Astrocyte of the cerebellum (primary cell): ENCODE measurements at regions not wholly inside any gene's neighbourhood (a gene's known extent, or its start where the extent isn't known, plus 50 kb on each side); places are given as distances from the start of the nearest gene placed in this dataset.

Experiments
- DNase-seq: peaks from one replicate; pipeline ENCODE4 v3.0.0-alpha.2; 2011; ENCODE audit warnings: low read depth
- H3K4me3 ChIP-seq: 2 replicates; pipeline ENCODE4 v1.5.1; 2011; ENCODE audit warnings: mild to moderate bottlenecking, low read depth, low read length, moderate library complexity
- in situ Hi-C: cut with HindIII; loops from 2 replicates; pipeline ENCODE4 v1.10.0; 2017; ENCODE audit warnings: low sequenced_read_pairs
- TF ChIP-seq, protein P1 (sequence below): IDR thresholded peaks from 2 replicates; pipeline ENCODE4 v1.5.1; 2012; ENCODE audit warnings: low read length, low read depth, moderate library complexity, mild to moderate bottlenecking; ENCODE audit errors: missing control alignments

DNA sequence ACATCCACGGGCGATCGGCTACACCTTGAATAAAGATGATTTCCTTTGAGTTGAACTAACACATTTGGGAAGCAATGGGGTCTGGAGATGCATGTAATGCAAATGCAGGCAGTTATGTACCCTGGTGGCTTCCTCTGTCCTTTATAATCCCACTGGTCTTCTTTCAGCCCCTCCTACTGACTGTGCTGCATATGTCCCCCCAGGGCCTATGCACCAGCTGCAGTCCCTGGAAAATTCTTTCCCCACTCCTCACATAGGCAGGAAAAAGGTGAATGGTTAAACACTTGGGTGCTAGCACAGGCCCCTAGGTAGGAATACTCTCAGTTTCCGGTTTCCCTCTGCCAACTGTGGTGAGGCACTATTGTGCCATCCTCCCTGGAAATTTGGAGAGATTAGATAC lies 294.8 kb upstream of the SOX5 start:
- no peak for DNase-seq
- no peak overlapping the region for H3K4me3 ChIP-seq
- in situ Hi-C loops = no loop called here
- TF ChIP-seq, protein P1, sequence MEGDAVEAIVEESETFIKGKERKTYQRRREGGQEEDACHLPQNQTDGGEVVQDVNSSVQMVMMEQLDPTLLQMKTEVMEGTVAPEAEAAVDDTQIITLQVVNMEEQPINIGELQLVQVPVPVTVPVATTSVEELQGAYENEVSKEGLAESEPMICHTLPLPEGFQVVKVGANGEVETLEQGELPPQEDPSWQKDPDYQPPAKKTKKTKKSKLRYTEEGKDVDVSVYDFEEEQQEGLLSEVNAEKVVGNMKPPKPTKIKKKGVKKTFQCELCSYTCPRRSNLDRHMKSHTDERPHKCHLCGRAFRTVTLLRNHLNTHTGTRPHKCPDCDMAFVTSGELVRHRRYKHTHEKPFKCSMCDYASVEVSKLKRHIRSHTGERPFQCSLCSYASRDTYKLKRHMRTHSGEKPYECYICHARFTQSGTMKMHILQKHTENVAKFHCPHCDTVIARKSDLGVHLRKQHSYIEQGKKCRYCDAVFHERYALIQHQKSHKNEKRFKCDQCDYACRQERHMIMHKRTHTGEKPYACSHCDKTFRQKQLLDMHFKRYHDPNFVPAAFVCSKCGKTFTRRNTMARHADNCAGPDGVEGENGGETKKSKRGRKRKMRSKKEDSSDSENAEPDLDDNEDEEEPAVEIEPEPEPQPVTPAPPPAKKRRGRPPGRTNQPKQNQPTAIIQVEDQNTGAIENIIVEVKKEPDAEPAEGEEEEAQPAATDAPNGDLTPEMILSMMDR = no peak

GRCh38 chr12:24240707-24241106 lies 291.2 kb upstream of the SOX5 start:
- TF ChIP-seq, protein P1 = no peak
- in situ Hi-C loops = no loop called here
- DNase-seq = no peak
- no peak overlapping the region for H3K4me3 ChIP-seq

GRCh38 chr12:24233519-24234246 lies 284.2 kb upstream of the SOX5 start:
- DNase-seq = no peak
- no peak overlapping the region for H3K4me3 ChIP-seq
- in situ Hi-C loops = no loop called here
- TF ChIP-seq, protein P1 = no peak

- TF ChIP-seq, protein P1 = no peak
- H3K4me3 ChIP-seq = no peak overlapping the region
- DNase-seq = no peak
- in situ Hi-C loops = no loop called here
Measured at GRCh38 chr12:24232531-24232930, 283.1 kb upstream of the SOX5 start.

GRCh38 chr12:24231298-24231697 lies 281.8 kb upstream of the SOX5 start:
- DNase-seq = no peak
- TF ChIP-seq, protein P1 = no peak
- in situ Hi-C loops = no loop called here
- H3K4me3 ChIP-seq = no peak overlapping the region

DNA sequence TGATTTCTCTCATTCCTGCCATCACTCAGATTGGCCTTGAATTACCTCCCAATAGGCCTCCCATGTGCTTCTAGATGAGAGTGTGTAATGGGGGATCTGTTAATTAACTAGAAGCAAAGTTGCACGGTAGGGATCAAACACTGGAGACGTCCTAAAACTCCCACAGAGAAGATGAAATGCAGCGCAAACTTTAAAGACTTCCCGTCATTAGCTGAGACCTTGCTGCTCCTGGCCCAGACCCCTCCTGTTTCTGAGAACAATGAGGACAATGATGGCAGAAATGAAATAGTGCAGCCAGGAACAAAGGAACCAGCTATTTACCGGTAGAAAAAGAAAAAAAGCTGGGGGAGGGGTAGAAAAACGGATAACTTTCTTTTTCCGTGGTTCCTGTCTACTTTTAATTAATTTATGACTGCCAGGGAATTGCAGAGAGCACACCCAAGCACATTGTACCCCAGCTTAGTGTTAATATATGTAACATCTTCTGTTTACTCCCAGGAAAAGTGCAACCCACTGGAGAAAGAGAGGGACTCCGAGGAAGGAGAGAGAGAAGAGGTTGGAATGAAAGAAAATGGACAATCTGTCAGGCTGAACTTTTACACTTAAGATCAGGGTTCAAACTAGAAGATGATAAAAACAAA lies 280.7 kb upstream of the SOX5 start:
- in situ Hi-C loops = no loop called here
- no peak overlapping the region for H3K4me3 ChIP-seq
- no peak for DNase-seq
- TF ChIP-seq, protein P1 = no peak
